MCF 10A (cell line): ENCODE measurements at regions not wholly inside any gene's neighbourhood (a gene's known extent, or its start where the extent isn't known, plus 50 kb on each side); places are given as distances from the start of the nearest gene placed in this dataset.

Experiments used
- BruUV-seq: library from RNA; stranded (reverse); fragments of 400-500 nt; replicated peaks from 2 replicates; lab custom pipeline; 2021; lab: Mats Ljungman, UMichigan
- CTCF ChIA-PET: fragments of 300-600 bp; sonication (Branson Sonifier 250); formaldehyde crosslinking; extraction: SDS; loops from one replicate; lab custom pipeline; 2021; ENCODE audit warnings: antibody characterized with exemption, inconsistent platforms; lab: Yijun Ruan, JAX
- POLR2A ChIA-PET: fragments of 300-600, 350-650 bp; sonication (Branson Sonifier 250); formaldehyde crosslinking; extraction: SDS; loops from one replicate; lab custom pipeline; 2020; ENCODE audit warnings: antibody characterized with exemption, inconsistent platforms; lab: Yijun Ruan, JAX
- DNase-seq: peaks from one replicate; pipeline ENCODE4 v3.0.0-alpha.2; 2018; ENCODE audit not compliant: unreplicated experiment
- H3K27ac Mint-ChIP-seq: one replicate; pipeline ENCODE4 v1.8.0; 2022; ENCODE audit warnings: mild to moderate bottlenecking, low read depth, mixed read lengths; ENCODE audit not compliant: unreplicated experiment
- H3K27me3 Mint-ChIP-seq: one replicate; pipeline ENCODE4 v1.8.0; 2022; ENCODE audit warnings: mixed read lengths; ENCODE audit not compliant: insufficient read depth, unreplicated experiment
- H3K36me3 Mint-ChIP-seq: one replicate; pipeline ENCODE4 v1.8.0; 2022; ENCODE audit warnings: mild to moderate bottlenecking, moderate library complexity, mixed read lengths; ENCODE audit not compliant: insufficient read depth, unreplicated experiment
- H3K4me1 Mint-ChIP-seq: one replicate; pipeline ENCODE4 v1.8.0; 2022; ENCODE audit warnings: mixed read lengths; ENCODE audit not compliant: insufficient read depth, unreplicated experiment
- H3K4me3 Mint-ChIP-seq: one replicate; pipeline ENCODE4 v1.8.0; 2022; ENCODE audit warnings: mild to moderate bottlenecking, moderate library complexity, mixed read lengths; ENCODE audit not compliant: unreplicated experiment
- H3K9me3 Mint-ChIP-seq: one replicate; pipeline ENCODE4 v1.8.0; 2022; ENCODE audit warnings: mixed read lengths; ENCODE audit not compliant: unreplicated experiment
- intact Hi-C: fragments of 100-400 bp; cut with micrococcal nuclease; formaldehyde crosslinking; loops from 2 replicates; pipeline ENCODE4 v1.14.1; 2022
- TF ChIP-seq, protein P1 (sequence below): fragments of 200-600 bp; IDR thresholded peaks from one replicate; pipeline ENCODE4 v1.8.0; 2022; ENCODE audit warnings: antibody characterized with exemption, mild to moderate bottlenecking; ENCODE audit not compliant: unreplicated experiment

- TF ChIP-seq, protein P1, sequence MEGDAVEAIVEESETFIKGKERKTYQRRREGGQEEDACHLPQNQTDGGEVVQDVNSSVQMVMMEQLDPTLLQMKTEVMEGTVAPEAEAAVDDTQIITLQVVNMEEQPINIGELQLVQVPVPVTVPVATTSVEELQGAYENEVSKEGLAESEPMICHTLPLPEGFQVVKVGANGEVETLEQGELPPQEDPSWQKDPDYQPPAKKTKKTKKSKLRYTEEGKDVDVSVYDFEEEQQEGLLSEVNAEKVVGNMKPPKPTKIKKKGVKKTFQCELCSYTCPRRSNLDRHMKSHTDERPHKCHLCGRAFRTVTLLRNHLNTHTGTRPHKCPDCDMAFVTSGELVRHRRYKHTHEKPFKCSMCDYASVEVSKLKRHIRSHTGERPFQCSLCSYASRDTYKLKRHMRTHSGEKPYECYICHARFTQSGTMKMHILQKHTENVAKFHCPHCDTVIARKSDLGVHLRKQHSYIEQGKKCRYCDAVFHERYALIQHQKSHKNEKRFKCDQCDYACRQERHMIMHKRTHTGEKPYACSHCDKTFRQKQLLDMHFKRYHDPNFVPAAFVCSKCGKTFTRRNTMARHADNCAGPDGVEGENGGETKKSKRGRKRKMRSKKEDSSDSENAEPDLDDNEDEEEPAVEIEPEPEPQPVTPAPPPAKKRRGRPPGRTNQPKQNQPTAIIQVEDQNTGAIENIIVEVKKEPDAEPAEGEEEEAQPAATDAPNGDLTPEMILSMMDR, result no peak
- peaks cover 5% of the 10 kb centered on the region for H3K4me1 Mint-ChIP-seq
- no peak overlapping the region for H3K27ac Mint-ChIP-seq
- DNase-seq, result peak; percentile 67
- intact Hi-C loops, result no loop called here
- no peak overlapping the region for H3K4me3 Mint-ChIP-seq
- BruUV-seq, result no TSS peak
- POLR2A ChIA-PET, result no interaction called here
- H3K9me3 Mint-ChIP-seq, result no peaks in the 10 kb centered on the region
- CTCF ChIA-PET, result interaction anchor here (0.6 to 0.7 kb wide), 2 partner anchors 249 to 390 kb away, joined by 3 read pairs; no protein-coding TSS in a partner anchor
- H3K36me3 Mint-ChIP-seq, result no peaks in the 10 kb centered on the region
- no peaks in the 10 kb centered on the region for H3K27me3 Mint-ChIP-seq
Measured at GRCh38 chr2:150878356-150878755, 383.3 kb downstream of the RBM43 start.

- Mint-ChIP-seq H3K4me1 (peaks cover 5% of the 10 kb centered on the region), H3K4me3 (no peak overlapping the region), H3K36me3 (no peaks in the 10 kb centered on the region), H3K9me3 (no peaks in the 10 kb centered on the region), H3K27ac (no peak overlapping the region), H3K27me3 (no peaks in the 10 kb centered on the region)
- POLR2A ChIA-PET, result interaction anchor here (0.6 kb wide), 2 partner anchors 9 to 162 kb away, joined by 3 read pairs; no protein-coding TSS in a partner anchor
- intact Hi-C loops, result no loop called here
- no peak for DNase-seq
- BruUV-seq, result no TSS peak
- CTCF ChIA-PET, result interaction anchor here (0.6 to 1.2 kb wide), 2 partner anchors 36 to 176 kb away, joined by 3 read pairs; no protein-coding TSS in a partner anchor
- TF ChIP-seq, protein P1, result no peak
Measured at GRCh38 chr2:150876251-150876950, 385.3 kb downstream of the RBM43 start.

DNA sequence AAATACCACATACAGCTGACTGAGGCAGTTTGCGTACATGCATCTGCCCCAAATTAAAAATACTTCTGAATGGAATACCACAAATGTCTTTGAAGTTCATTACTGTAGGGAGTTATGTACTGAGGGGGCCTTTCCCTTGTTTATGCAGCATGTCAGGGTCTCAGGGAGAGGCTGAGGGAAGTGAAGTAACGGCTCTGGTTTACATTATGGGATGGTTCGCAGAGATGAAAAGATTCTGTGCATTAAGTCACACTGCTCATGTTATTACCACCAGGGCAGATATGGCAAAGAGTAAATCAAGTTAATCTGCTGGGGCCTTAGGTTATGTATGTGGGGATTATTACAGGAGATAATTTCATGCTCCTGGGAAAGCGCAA, 385.9 kb upstream of the RND3 start:
- DNase-seq, result no peak
- ChIA-PET CTCF (no interaction called here), POLR2A (no interaction called here)
- BruUV-seq, result no TSS peak
- H3K9me3 Mint-ChIP-seq, result no peaks in the 10 kb centered on the region
- no peak overlapping the region for H3K4me3 Mint-ChIP-seq
- H3K4me1 Mint-ChIP-seq, result peaks cover 3% of the 10 kb centered on the region
- H3K36me3 Mint-ChIP-seq, result no peaks in the 10 kb centered on the region
- no peaks in the 10 kb centered on the region for H3K27me3 Mint-ChIP-seq
- H3K27ac Mint-ChIP-seq, result no peak overlapping the region
- TF ChIP-seq, protein P1, result no peak
- intact Hi-C loops, result no loop called here

- no peak overlapping the region for H3K27ac Mint-ChIP-seq
- H3K27me3 Mint-ChIP-seq, result no peaks in the 10 kb centered on the region
- no peak for DNase-seq
- ChIA-PET CTCF (no interaction called here), POLR2A (no interaction called here)
- H3K4me1 Mint-ChIP-seq, result no peaks in the 10 kb centered on the region
- intact Hi-C loops, result no loop called here
- no peaks in the 10 kb centered on the region for H3K9me3 Mint-ChIP-seq
- no peaks in the 10 kb centered on the region for H3K36me3 Mint-ChIP-seq
- TF ChIP-seq, protein P1, result no peak
- H3K4me3 Mint-ChIP-seq, result no peak overlapping the region
- BruUV-seq, result no TSS peak
Measured at GRCh38 chr2:150872756-150873395, 385.4 kb upstream of the RND3 start.
